ENCODE measurements at regions not wholly inside any gene's neighbourhood (a gene's known extent, or its start where the extent isn't known, plus 50 kb on each side); places are given as distances from the start of the nearest gene placed in this dataset.

GRCh38 chr11:82076126-82076525, 657.5 kb downstream of the FAM181B start:
- TF ChIP-seq CTCF (IDR thresholded peaks at IDR 0.05; ENCODE audit: low read depth, low read length, missing control alignments) = no peak
- DNase-seq (ENCODE audit: extremely low read depth, low read depth) = no peak
- no peak overlapping the region for H3K4me3 ChIP-seq (replicated peaks; ENCODE audit: low read depth, low read length)

DNA sequence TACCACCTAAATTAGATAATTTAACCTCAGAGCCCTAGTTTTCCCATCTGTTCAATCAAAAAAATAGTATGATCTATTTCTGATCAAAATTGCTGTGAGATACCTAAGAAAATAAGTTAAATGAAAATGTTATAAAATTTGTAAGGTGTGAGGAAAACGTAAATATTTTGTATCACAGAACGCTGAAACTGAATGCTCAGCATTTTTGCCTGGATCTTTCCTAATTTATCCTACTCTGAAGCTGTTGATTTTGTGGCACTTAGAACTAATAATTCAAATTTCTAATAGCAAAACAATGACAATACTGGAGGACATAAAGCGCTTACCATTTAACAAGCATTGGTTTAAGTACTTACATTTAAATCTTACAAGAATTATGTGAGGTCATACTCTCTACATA, 674.2 kb downstream of the FAM181B start:
- DNase-seq (ENCODE audit: extremely low read depth, low read depth) = no peak
- TF ChIP-seq CTCF (IDR thresholded peaks at IDR 0.05; ENCODE audit: low read depth, low read length, missing control alignments) = no peak
- H3K4me3 ChIP-seq (replicated peaks; ENCODE audit: low read depth, low read length) = no peak overlapping the region

- H3K4me3 ChIP-seq (replicated peaks; ENCODE audit: low read depth, low read length) = no peak overlapping the region
- no peak for DNase-seq (ENCODE audit: extremely low read depth, low read depth)
- no peak for TF ChIP-seq CTCF (IDR thresholded peaks at IDR 0.05; ENCODE audit: low read depth, low read length, missing control alignments)
Measured at GRCh38 chr11:82056450-82056849, 677.2 kb downstream of the FAM181B start.

GRCh38 chr11:82049199-82049598, 684.5 kb downstream of the FAM181B start:
- H3K4me3 ChIP-seq (replicated peaks; ENCODE audit: low read depth, low read length) = no peak overlapping the region
- no peak for TF ChIP-seq CTCF (IDR thresholded peaks at IDR 0.05; ENCODE audit: low read depth, low read length, missing control alignments)
- DNase-seq (ENCODE audit: extremely low read depth, low read depth) = no peak

DNA sequence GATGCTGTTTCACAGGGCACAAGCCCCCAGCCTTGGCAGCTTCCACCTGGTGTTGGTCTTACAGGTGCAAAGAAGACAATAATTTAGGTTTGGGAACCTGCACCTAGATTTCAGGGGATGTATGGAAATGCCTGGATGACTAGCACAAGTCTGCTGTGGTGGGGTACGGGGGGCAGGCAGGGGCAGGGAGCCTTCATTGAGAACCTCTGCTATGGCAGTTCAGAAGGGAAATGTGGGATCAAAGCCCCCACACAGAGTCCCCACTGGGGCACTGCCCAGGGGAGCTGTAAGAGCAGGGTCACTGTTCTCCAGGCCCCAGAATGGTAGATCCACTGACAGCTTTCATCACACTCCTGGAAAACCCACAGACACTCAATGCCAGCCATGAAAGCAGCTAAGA, 686.5 kb downstream of the FAM181B start:
- no peak for DNase-seq (ENCODE audit: extremely low read depth, low read depth)
- no peak overlapping the region for H3K4me3 ChIP-seq (replicated peaks; ENCODE audit: low read depth, low read length)
- no peak for TF ChIP-seq CTCF (IDR thresholded peaks at IDR 0.05; ENCODE audit: low read depth, low read length, missing control alignments)

DNA sequence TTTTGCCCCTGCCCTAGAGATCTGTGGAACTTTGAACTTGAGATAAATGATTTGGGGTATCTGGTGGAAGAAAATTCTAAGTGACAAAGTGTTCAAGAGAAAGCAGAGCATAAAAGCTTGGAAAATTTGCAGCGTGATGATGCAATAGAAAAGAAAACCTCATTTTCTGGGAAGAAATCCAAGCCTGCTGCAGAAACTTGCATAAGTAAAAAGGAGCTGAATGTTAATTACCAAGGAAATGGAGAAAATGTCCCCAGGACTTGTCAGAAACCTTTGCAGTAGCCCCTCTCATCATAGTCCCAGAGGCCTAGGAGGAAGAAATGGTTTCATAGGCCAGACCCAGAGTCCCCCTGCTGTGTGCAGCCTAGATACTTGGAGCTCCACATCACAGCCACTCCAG, 686.9 kb downstream of the FAM181B start:
- no peak overlapping the region for H3K4me3 ChIP-seq (replicated peaks; ENCODE audit: low read depth, low read length)
- DNase-seq (ENCODE audit: extremely low read depth, low read depth) = no peak
- TF ChIP-seq CTCF (IDR thresholded peaks at IDR 0.05; ENCODE audit: low read depth, low read length, missing control alignments) = no peak

DNA sequence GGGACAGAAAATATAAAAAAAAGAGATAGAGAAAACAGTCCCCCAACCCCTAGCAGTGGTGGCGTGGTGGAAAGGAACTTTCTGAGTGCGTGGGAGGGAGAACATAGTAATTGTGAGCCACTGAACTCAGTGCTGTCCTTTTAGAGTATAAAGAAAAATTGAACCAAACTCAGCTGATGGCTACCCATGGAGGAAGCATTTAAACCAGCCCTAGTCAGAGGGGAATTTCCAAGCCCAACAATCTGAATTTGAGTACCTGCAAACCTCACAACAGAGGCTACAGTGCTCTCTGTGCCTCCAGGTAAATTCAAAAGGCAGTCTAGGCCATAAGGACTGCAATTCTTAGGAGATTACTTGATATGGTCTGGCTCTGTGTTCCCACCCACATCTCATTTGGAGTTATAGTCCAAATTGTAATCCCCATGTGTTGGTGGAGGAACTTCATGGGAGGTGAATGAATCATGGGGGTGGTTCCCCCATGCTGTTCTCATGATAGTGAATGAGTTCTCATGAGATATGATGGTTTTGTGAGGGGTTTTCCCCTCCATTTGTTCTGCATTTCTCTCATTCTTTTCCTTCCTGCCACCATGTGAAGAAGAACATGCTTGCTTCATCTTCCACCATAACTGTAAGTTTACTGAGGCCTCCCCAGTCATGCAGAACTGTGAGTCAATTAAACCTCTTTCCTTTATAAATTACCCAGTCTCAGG, 687.8 kb downstream of the FAM181B start:
- no peak overlapping the region for H3K4me3 ChIP-seq (replicated peaks; ENCODE audit: low read depth, low read length)
- DNase-seq (ENCODE audit: extremely low read depth, low read depth) = no peak
- TF ChIP-seq CTCF (IDR thresholded peaks at IDR 0.05; ENCODE audit: low read depth, low read length, missing control alignments) = no peak

Data from HFF-Myc (cell line).